Fibroblast of skin of left biceps (primary cell): ENCODE measurements at regions not wholly inside any gene's neighbourhood (a gene's known extent, or its start where the extent isn't known, plus 50 kb on each side); places are given as distances from the start of the nearest gene placed in this dataset.
"Not testable (repeated sequence)": the region's sequence is repeated elsewhere in the genome, so short reads cannot be mapped to it uniquely, and the experiment has no call there.

ENCODE experiments used
- DNase-seq, 2 experiments: peaks; one replicate each; pipeline ENCODE4 v3.0.0-alpha.2; 2013; ENCODE audit warnings: low read depth in 2 of 2

DNA sequence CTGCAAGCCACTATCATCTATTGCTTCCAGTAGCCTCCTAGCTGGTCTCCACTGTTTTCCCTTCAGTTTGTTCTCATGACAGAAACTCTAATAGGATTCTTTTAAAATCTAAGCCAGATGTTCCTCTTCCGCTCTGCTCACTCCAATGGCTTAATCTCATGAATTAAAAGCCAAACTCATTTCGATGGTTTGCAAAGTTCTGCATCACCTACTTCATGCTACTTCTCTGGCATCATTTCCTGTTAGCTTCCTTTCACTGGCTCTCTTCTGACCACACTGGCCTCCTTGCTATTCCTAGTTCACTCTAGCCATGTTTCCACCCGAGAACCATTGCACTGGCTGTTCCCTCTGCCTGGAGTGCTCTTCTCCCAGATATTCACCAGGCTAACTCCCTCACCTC, 102.0 kb upstream of the LSM6 start:
- DNase-seq, result no peak

DNA sequence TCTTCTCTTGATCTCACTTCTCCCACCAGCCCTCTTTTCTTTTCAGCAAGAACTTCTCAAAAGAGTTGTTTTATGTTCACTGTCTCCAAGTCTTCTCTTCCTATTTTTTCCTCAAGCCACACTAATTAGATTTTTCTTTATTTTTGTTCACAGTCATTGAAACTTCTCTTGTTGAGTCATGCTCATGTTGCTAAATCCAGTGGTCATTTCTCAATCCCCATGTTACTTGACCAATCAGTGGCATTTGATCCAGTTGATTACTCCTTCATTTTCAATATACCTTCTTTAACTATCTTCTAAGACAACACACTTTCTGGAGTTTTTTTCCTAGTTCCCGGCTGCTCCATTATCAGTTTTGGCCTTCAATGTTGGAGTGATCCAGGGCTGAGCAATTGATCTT, 103.1 kb upstream of the LSM6 start:
- DNase-seq, result no peak

DNA sequence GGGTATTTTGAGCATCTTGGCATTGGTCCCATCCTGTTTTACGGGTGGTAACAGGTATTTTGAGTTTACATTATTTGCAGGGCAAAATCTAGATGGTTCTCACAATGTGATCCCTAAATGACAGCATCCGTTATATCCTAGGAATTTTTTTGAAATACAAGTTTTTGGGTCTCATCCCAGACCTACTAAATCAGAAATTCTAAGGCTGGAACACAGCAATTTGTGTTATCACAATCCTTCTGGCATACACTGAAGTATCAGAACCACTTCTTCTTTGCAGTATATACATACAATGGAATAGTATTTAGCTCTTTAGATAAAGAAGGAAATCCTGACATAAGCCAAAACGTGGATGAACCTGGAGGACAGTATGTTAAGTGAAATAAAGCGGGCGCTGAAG, 104.1 kb upstream of the LSM6 start:
- DNase-seq, result no peak

DNA sequence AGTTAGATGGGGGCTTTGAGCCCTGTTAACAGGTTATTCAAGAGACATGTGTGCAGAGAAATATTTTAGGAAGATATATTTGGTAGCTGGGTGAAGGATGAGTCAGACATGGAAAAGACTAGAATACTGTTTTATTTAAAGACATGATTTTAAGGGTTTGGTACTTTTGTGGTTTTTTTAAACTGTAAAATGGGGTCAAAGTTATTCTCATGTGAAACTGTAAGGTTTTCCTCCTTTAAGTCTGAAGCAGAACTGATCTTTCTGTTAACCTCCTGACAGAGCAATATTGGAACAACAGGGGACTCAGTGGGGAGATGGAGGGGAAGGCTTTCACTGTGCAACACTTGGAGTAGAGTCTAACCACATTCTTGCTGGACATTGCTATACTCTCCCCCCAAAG, 112.4 kb upstream of the LSM6 start:
- DNase-seq, result no peak

DNA sequence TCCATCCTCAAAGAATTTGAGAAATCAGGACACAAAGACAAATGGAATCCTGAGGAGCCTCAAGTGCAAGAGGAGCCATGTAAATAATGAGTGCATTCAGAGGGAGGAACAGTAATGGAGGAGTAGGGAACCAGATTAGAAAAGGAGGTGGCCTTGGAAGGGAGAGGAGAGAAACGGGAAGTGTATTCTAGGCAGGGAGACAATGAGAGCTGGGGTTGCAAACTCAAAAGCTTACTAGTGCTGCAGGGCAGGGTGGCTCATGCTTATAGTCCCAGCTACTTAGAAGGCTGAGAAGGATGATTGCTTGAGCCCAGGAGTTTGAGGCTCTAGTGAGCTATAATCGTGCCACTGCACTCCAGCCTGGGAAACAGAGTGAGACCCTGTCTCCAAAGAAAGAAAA, 113.2 kb upstream of the LSM6 start:
- DNase-seq, result no peak

DNA sequence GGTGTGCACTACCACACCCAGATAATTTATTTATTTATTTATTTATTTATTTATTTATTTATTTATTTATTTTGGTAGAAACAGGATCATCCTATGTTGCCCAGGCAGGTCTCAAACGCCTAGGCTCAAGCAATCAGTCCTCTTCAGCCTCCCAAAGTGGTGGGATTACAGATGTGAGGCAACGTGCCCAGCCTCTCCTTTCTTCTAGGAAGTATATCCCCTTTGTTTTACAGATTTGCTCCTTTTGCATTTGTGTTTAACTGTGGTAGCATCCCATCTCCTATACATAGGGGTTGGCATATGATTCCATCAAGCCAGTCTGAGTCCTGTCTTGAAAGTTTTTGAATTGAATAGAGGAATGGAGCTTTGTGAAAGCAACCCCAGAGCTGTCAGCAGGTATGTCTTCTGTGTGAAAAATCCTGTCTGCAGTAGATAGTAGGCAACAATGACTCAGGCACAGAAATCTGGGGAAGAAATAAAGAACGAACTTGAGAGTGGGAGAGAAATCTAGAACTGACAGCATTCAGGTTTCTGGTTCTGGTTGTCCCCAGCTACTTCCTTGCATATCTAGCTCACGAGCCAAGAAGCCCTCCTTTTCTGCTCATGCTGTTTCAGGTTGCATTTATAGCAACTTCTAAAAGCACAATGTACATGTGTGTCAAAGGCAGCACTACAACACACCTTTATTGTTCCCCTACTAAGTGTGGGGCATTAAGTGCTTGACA, 113.7 kb upstream of the LSM6 start:
- DNase-seq, result no peak

DNA sequence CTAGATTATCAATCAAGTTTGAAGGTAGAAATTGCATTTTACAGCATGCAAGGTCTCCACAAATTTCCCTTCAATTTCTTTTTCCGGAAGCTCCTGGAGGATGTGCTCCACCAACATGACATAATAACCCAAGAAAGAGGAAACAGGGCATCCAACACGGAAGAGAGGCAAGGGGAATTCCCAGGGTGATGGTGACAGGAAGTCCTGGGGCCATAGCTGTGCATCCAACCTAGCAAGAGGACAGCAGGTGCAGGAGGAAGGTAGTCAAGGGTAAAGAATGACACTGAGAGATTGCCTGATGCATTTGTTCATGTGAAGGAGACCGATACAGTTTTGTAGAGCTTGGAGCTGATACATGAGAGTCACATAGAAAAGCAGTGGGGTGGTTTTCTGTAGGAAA, 115.7 kb upstream of the LSM6 start:
- no peak for DNase-seq

DNA sequence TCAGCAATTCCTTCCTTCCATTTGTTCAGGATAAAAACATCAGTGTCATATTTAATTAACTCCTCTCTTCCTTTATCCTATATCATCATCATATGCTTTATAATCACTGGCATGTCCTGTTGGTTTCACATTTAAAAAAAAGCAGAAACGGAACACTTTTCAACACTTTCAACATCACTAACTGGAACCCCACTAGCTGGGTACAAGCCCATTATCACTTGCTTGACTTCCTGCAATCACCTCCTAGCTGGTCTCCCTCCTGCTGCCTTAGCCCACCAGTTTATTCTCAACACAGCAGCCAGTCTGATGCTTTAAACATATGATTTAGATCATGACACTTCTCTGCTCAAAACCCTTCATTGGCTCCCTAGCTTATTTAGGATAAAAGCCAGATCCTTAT, 116.4 kb upstream of the LSM6 start:
- DNase-seq, result no peak

DNA sequence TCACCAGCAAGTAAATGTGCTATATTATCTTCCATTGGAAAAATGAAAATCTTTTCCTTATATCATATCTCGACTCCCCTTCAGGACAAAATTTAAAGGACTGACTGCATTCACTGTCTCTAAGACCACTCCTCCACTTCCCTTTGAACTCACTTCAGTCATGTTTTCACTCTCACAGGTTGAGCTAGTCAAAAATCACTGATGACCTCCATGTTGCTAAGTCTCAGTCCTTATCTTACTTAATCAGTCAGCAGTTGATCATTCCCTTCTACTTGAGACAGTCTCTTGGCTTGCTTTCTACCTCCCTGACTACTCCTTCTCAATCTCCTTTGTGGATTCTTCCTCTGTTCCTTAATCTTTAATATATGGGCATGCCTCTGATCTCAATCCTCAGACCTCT, 117.0 kb upstream of the LSM6 start:
- no peak for DNase-seq

DNA sequence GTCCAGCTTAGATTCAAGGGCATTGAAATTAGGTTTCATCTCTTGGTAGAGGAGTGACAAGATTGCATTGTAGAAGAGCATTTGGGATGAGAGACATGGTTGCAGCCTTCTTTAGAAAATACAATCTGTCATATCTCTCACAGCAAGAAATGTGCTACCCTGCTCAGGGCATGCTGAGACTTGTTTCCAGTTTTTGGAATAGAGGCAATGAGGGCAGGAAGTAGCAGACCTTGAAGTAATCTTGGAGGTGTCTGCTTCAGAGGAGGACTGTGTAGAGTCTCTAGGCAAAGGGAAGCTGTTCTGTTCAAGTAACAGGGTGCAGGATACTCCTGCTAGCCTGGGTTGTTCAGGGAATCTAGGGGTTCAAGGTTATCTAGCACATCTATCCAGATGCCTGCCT, 116.1 kb upstream of the ZNF827 start:
- no peak for DNase-seq

DNA sequence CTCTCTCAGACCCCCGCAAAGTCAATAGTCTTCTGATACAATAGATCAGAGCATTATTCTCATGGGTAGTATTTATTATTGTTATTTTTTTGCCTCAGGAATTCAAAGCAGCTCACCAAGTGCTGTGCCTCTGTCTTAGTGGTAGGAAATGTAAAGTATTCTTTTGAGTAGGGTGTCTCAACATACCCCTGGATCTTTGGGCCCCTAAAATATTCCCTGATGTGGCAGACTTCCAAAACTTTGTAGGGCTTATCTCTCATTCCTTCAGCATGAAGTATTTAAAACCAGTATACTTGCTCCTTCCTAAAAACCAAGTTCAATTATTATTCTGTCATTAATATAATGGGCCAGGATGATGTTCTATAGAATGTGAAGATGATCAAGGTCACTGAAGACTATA, 115.3 kb upstream of the ZNF827 start:
- DNase-seq, result no peak

DNA sequence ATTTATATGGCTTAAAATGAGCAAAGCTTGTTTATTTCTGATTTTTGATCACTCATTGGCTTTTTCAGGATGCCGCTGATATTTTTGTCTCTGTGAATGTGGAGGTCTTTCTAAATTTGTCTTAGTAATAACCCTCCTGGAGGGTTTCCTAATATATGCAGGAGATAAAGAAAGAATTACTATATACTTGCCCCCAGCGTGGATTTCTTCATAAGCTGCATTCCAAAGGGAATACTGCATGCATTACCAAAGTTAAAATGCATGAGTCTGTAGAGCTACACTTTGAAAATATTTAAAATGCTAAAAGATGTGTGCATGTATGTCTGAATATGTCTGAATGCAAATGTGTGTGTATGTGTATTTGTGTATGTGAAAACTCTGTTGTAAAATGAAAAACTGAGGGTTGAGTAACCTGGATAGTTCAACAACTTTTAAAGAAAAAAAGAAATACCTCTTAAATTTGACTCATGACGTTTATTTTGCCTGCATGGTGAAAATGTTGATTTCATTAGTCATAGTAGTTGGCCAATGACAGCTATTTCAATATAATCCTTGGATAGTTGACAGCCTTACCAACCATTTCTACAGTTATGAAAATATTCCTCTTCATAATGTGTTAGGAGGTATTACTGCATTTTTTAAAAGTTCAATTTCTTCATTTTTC, 113.2 kb upstream of the ZNF827 start:
- DNase-seq, result peak; percentile 72 to 78

DNA sequence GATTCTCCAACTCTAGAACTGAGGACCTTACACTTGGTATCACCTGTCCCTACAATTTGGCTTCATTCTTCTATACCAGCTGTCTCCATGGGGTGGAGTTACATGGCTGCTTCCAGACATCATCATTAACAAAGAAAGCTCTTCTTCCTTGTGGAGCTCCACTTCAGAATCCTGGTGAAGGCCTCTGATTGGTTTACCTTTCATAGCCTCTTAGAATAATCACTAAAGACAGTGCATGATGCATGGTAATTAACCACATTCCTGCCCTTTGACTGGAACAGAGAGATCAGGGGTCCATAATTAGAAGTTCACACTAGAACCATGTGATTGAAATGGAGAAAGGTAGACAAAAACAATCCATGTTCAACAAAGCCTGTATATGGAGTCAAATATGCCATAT, 112.6 kb upstream of the ZNF827 start:
- DNase-seq, result no peak

DNA sequence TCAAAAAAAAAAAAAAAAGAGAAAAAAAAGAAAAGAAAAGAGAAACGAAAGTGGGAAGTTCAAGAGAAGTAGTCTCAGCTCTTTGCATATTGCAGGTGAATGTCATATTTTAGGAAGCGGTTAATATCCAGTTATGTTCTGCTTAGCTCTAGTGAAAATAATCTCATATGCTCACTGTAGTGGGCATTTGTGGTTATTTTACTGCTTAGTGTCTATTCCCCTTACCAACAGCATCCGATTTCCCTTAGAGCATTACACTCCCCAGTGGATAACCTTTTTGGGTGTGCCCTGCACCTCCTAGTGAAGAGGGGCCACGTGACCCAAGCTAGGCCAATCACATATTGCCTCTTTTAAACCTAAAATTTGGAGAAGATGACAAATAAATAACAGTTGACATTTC, 111.2 kb upstream of the ZNF827 start:
- DNase-seq, result no peak

DNA sequence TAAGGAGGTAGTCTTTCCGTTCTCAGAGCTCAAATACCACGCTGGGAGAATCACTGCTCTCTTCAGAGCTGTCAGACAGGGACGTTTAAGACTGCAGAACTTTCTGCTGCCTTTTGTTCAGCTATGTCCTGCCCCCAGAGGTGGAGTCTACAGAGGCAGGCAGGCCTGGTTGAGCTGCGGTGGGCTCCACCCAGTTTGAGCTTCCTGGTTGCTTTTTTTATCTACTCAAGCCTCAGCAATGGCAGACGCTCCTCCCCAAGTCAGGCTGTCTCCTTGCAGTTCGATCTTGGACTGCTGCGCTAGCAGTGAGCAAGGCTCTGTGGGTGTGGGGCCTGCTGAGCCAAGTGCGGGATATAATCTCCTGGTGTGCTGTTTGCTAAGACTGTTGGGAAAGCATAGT, 109.1 kb upstream of the ZNF827 start:
- DNase-seq, result not testable (repeated sequence)

DNA sequence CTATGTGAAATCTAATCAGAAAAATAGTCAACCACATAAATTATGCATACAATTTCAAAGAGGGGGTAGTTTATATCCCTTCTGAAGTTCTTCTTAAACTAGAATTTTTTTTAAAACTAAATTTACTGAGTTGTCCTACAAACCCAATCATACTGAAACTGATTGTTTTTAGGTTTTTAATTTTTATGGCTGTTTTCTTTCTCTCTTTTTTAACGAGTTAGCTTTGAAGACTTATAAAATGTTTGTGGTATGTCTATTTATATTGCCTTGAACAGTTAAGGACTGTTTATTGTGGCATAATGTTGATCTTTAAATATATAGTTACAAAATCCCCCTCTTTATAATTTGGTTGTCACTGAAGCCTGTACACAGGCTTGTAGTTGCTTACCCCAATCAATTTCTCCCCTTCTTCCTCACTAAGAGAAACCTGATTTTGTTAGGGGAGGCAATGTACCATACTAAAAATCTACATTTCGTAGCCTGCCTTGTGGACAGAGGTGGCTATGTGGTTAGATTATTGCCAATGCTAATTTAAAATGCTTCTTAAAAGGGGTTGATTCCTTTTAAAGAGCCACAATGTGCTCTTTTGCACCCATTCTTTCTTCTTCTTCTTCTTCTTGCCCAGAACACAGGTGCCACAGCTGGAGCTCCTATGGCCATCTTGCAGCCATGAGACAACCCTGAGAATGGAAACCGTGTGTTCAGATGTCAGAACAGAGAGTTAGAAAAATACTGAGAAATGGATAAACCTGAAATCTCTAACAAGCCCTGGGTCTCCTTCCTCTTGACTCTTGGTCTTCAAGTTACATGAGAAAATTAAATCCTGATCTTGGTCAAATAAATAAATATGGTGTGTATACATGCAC, 102.7 kb upstream of the ZNF827 start:
- no peak for DNase-seq

DNA sequence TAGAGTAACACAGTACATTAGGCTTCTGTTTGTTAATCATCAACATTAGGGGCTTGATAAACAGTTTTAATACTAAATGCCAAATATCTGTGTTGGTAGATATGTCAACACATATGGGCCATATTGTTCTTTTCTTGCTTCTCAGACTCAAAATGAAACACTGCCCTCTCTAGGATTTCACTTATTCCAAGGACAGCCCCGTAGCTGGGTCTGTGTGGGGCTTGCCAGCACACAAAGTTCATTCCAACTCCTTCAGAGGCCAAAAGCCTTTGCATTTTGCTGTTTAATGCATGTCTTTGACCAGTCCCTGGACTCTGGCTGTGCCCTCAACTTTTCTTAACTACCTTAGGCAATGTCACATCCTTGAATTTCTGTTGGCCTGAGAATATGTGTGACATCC, 102.0 kb upstream of the ZNF827 start:
- DNase-seq, result no peak

DNA sequence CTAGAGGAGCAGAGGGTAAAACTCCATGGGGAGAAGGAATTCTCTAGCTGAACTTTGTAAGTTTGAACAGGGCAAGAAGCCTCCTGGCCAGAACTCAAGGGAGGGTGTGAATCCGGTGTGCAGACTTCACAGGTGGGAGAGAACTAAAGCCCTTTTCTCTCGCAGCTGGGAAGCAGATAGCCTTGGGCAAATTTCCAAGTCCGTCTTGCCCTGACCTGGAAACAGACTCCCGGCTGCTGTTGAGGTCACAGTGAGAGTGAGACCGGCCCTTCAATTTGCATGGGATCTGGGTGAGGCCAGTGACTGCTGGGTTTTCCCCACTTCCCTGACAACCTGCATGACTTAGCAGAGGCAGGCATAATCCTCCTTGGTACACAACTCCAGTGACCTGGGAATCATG, 94.5 kb upstream of the ZNF827 start:
- no peak for DNase-seq

DNA sequence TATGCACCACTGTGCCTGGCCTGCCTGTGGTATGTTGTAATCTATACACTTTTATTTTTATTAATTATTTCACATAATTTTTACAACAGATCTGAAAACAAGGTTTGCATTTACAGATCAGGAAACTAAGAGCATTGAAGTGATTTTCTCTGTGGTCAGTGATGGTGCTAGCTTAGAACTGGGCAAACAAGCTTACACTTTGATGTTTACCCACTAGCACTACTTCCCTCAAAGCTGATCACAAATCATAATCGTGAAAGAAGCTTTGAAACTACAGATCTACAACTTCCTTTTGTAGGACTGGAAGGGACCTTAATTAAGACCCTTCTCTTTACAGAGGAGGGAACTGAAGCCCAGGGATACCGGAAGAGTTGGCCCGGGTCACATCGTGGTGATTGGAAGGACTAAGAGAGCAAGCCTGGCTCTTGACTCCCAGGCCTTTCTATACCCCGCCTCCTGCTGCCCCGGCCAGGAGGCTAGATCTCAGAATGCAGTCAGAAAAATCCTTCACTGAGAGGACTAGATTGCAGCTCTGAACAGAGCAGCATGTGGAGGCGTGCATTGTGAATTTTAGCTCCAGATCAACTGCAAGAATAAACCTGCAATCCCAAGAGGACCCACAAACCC, 93.7 kb upstream of the ZNF827 start:
- no peak for DNase-seq

DNA sequence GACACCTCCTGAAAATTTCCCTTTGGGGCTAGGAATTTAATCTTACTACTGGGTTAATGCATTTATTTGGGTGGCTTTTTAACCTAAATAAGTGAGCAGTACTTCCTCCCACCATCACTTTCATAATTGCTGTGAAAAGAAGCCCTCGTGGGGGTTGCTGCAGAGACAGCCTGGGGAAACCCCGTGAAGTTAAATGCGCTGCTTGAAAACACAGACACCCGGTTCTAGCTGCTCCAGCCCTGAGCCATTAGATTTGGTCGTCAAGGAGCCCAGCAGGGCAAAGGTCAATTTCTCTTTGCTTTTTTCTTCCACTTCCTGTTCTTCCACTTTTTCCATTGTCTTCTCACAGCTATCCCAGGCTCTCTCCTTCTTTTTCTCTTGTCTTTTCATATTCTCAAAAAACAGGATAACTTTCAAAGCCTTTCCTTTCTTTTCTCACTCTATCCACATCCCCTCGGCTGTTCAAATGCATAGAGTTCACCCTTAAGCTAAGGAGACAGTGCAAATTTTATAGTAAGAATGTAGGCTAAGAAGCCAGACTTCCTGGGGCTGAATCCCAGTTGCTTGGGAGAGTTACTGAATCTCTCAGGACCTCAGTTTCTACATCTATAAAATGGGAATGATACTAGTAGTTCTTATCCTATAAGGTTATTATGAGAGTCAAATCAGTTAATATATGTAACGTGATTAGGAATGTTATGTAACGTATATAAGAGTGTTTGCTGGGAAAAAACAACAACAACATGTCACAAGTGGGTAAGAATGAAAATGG, 91.5 kb upstream of the ZNF827 start:
- no peak for DNase-seq

DNA sequence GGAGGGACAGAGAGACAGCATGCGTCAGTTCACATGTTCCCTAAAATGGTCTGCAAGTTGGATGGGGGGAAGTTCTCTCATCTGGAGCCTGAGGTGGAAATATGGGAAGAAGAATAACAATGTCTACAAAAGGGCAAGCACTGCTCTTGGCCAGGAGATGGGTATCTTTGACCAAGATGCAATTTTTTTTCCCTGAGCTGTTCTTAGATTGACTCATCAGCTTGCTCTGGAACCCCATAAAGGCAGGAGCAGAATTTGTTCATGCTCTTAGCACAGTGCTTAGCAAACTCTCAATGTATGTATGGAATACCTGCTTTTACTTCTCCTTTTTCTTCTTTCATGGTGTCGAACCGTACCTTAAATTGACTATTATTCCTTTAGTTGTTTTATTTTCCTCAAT, 90.5 kb upstream of the ZNF827 start:
- DNase-seq, result no peak

DNA sequence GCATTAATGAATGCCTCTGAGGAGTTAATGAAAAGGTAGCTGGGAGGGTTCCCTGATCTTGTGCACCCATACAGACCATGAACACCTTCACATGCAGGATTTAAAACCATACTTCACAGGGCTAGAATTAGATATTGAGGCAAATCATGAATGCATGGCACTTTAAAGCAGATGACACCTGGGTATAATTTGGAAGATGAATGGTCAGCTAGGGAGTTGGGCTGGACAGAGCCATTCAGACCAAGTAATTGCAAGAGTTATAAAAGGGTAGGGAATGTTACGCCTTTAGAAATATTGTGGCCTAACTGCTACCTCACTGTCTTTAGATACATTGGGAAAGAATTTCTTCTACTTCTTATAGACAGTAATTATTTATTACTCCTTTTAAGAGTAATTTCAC, 89.1 kb upstream of the ZNF827 start:
- no peak for DNase-seq
